ENCODE measurements at regions not wholly inside any gene's neighbourhood (a gene's known extent, or its start where the extent isn't known, plus 50 kb on each side); places are given as distances from the start of the nearest gene placed in this dataset.

- TF ChIP-seq REST (IDR thresholded peaks at IDR 0.05; ENCODE audit: unreplicated experiment) (no peak), EZH2 (IDR thresholded peaks at IDR 0.05; ENCODE audit: low read depth, unreplicated experiment) (no peak), EZH2phosphoT487 (IDR thresholded peaks at IDR 0.05; ENCODE audit: unreplicated experiment) (no peak), CREB1 (CRISPR knock-in tag; IDR thresholded peaks at IDR 0.05; ENCODE audit: low read depth) (no peak)
- TF ChIP-seq, protein P1, sequence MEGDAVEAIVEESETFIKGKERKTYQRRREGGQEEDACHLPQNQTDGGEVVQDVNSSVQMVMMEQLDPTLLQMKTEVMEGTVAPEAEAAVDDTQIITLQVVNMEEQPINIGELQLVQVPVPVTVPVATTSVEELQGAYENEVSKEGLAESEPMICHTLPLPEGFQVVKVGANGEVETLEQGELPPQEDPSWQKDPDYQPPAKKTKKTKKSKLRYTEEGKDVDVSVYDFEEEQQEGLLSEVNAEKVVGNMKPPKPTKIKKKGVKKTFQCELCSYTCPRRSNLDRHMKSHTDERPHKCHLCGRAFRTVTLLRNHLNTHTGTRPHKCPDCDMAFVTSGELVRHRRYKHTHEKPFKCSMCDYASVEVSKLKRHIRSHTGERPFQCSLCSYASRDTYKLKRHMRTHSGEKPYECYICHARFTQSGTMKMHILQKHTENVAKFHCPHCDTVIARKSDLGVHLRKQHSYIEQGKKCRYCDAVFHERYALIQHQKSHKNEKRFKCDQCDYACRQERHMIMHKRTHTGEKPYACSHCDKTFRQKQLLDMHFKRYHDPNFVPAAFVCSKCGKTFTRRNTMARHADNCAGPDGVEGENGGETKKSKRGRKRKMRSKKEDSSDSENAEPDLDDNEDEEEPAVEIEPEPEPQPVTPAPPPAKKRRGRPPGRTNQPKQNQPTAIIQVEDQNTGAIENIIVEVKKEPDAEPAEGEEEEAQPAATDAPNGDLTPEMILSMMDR (conservative IDR thresholded peaks at IDR 0.05; ENCODE audit: low read depth in 2 of 2) = no peak
These were observed 159.3 kb downstream of the PTH2R start (continued) for GRCh38 chr2:208565690-208566416.

GRCh38 chr2:208568203-208568602, 161.6 kb downstream of the PTH2R start:
- Mint-ChIP-seq H3K9me3 (peaks cover 6% of the 10 kb centered on the region; the same call in 1 of the 3 replicates), H3K4me1 (peaks cover 2% of the 10 kb centered on the region; the same call in 2 of the 3 replicates), H3K27me3 (ENCODE audit: insufficient read depth, low read depth, poor library complexity) (no peaks in the 10 kb centered on the region), H3K36me3 (ENCODE audit: low read depth) (peaks cover 6% of the 10 kb centered on the region; the same call in 1 of the 3 replicates), H3K4me3 (no peak overlapping the region), H3K27ac (no peak overlapping the region)
- Histone ChIP-seq H3K27me3 (ENCODE audit: insufficient read depth) (no peaks in the 10 kb centered on the region), H3F3A (replicated peaks; ENCODE audit: low read depth) (no peaks in the 10 kb centered on the region), H3K4me2 (no peak overlapping the region), H3K79me2 (replicated peaks; ENCODE audit: insufficient read depth) (no peaks in the 10 kb centered on the region), H3K4me3 (no peak overlapping the region), H3K36me3 (ENCODE audit: insufficient read depth) (no peaks in the 10 kb centered on the region), H3K4me1 (ENCODE audit: insufficient read depth) (no peaks in the 10 kb centered on the region; the same call in 1 of the 2 replicates), H3K9me2 (ENCODE audit: insufficient read depth) (no peaks in the 10 kb centered on the region), H4K20me1 (replicated peaks; ENCODE audit: insufficient read depth) (no peaks in the 10 kb centered on the region), H2AFZ (no peak overlapping the region), H3K27ac (ENCODE audit: low read depth) (no peak overlapping the region)
- ATAC-seq = no peak
- no peak for DNase-seq (ENCODE audit: low spot score)
- no peak for TF ChIP-seq ZNF331 (CRISPR knock-in tag; IDR thresholded peaks at IDR 0.05; ENCODE audit: low read depth)
- TF ChIP-seq ZNF114 (CRISPR knock-in tag; IDR thresholded peaks at IDR 0.05) = no peak
- TF ChIP-seq STAT1 (IDR thresholded peaks at IDR 0.05; ENCODE audit: unreplicated experiment) = no peak
- no peak for TF ChIP-seq NANOG (IDR thresholded peaks at IDR 0.05; ENCODE audit: borderline replicate concordance)
- TF ChIP-seq, protein P2, sequence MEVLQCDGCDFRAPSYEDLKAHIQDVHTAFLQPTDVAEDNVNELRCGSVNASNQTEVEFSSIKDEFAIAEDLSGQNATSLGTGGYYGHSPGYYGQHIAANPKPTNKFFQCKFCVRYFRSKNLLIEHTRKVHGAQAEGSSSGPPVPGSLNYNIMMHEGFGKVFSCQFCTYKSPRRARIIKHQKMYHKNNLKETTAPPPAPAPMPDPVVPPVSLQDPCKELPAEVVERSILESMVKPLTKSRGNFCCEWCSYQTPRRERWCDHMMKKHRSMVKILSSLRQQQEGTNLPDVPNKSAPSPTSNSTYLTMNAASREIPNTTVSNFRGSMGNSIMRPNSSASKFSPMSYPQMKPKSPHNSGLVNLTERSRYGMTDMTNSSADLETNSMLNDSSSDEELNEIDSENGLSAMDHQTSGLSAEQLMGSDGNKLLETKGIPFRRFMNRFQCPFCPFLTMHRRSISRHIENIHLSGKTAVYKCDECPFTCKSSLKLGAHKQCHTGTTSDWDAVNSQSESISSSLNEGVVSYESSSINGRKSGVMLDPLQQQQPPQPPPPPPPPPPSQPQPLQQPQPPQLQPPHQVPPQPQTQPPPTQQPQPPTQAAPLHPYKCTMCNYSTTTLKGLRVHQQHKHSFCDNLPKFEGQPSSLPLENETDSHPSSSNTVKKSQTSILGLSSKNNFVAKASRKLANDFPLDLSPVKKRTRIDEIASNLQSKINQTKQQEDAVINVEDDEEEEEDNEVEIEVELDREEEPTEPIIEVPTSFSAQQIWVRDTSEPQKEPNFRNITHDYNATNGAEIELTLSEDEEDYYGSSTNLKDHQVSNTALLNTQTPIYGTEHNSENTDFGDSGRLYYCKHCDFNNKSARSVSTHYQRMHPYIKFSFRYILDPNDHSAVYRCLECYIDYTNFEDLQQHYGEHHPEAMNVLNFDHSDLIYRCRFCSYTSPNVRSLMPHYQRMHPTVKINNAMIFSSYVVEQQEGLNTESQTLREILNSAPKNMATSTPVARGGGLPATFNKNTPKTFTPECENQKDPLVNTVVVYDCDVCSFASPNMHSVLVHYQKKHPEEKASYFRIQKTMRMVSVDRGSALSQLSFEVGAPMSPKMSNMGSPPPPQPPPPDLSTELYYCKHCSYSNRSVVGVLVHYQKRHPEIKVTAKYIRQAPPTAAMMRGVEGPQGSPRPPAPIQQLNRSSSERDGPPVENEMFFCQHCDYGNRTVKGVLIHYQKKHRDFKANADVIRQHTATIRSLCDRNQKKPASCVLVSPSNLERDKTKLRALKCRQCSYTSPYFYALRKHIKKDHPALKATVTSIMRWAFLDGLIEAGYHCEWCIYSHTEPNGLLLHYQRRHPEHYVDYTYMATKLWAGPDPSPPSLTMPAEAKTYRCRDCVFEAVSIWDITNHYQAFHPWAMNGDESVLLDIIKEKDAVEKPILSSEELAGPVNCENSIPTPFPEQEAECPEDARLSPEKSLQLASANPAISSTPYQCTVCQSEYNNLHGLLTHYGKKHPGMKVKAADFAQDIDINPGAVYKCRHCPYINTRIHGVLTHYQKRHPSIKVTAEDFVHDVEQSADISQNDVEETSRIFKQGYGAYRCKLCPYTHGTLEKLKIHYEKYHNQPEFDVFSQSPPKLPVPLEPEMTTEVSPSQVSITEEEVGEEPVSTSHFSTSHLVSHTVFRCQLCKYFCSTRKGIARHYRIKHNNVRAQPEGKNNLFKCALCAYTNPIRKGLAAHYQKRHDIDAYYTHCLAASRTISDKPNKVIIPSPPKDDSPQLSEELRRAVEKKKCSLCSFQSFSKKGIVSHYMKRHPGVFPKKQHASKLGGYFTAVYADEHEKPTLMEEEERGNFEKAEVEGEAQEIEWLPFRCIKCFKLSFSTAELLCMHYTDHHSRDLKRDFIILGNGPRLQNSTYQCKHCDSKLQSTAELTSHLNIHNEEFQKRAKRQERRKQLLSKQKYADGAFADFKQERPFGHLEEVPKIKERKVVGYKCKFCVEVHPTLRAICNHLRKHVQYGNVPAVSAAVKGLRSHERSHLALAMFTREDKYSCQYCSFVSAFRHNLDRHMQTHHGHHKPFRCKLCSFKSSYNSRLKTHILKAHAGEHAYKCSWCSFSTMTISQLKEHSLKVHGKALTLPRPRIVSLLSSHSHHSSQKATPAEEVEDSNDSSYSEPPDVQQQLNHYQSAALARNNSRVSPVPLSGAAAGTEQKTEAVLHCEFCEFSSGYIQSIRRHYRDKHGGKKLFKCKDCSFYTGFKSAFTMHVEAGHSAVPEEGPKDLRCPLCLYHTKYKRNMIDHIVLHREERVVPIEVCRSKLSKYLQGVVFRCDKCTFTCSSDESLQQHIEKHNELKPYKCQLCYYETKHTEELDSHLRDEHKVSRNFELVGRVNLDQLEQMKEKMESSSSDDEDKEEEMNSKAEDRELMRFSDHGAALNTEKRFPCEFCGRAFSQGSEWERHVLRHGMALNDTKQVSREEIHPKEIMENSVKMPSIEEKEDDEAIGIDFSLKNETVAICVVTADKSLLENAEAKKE (CRISPR knock-in tag; IDR thresholded peaks at IDR 0.05) = no peak
- TF ChIP-seq EZH2phosphoT487 (IDR thresholded peaks at IDR 0.05; ENCODE audit: unreplicated experiment) = no peak
